ENCODE measurements at regions not wholly inside any gene's neighbourhood (a gene's known extent, or its start where the extent isn't known, plus 50 kb on each side); places are given as distances from the start of the nearest gene placed in this dataset.

DNA sequence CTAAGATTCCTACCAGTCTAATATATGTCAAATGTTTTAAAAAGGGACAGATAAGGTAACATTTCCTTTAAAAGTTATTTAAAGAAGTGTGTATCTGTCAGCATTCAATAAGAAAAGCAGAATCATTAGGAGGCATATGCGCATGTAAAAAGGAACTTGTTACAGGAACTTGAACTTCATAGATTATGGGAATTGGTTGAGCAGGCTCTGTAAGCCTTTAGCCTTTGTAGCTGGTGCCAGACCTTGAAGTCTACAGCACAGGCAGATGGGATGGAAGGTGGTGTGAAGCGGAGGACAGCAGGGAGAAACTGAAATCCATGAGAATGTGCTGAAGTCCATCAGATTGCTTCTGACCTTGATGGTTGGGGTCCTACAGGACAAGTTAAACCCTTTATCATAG lies 138.3 kb upstream of the ST6GAL2 start:
- no peak overlapping the region for H3K4me3 Mint-ChIP-seq
- H3K4me1 Mint-ChIP-seq (ENCODE audit: low read depth): no peaks in the 10 kb centered on the region
- TF ChIP-seq, protein P1, sequence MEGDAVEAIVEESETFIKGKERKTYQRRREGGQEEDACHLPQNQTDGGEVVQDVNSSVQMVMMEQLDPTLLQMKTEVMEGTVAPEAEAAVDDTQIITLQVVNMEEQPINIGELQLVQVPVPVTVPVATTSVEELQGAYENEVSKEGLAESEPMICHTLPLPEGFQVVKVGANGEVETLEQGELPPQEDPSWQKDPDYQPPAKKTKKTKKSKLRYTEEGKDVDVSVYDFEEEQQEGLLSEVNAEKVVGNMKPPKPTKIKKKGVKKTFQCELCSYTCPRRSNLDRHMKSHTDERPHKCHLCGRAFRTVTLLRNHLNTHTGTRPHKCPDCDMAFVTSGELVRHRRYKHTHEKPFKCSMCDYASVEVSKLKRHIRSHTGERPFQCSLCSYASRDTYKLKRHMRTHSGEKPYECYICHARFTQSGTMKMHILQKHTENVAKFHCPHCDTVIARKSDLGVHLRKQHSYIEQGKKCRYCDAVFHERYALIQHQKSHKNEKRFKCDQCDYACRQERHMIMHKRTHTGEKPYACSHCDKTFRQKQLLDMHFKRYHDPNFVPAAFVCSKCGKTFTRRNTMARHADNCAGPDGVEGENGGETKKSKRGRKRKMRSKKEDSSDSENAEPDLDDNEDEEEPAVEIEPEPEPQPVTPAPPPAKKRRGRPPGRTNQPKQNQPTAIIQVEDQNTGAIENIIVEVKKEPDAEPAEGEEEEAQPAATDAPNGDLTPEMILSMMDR (IDR thresholded peaks at IDR 0.05): no peak
- CTCF ChIA-PET: no interaction called here
- Histone ChIP-seq H3K9me3 (ENCODE audit: control insufficient read depth in 1 of 2, insufficient read depth in 1 of 2, low read length in 2 of 2) (no peaks in the 10 kb centered on the region), H3K27me3 (ENCODE audit: control insufficient read depth in 1 of 2, insufficient read depth in 2 of 2, low read length in 2 of 2) (no peaks in the 10 kb centered on the region), H3K27ac (ENCODE audit: low read depth in 1 of 2, low read length in 2 of 2) (no peak overlapping the region), H3K36me3 (ENCODE audit: insufficient read depth, low read length) (no peaks in the 10 kb centered on the region), H3K4me3 (ENCODE audit: low read length) (no peak overlapping the region), H3K4me1 (ENCODE audit: insufficient read depth, low read length) (no peaks in the 10 kb centered on the region)
- no peak overlapping the region for H3K27ac Mint-ChIP-seq
- no peaks in the 10 kb centered on the region for H3K27me3 Mint-ChIP-seq
- intact Hi-C loops (cut with DNase I, micrococcal nuclease): no loop called here
- ATAC-seq (ENCODE audit: poor library complexity) (no peak), DNase-seq (no peak)
- peaks cover 4% of the 10 kb centered on the region for H3K9me3 Mint-ChIP-seq
- no peaks in the 10 kb centered on the region for H3K36me3 Mint-ChIP-seq (ENCODE audit: low read depth)
- POLR2A ChIA-PET: no interaction called here

- no peak for ATAC-seq (ENCODE audit: poor library complexity)
- POLR2A ChIA-PET: no interaction called here
- H3K4me1 ChIP-seq (ENCODE audit: insufficient read depth, low read length): no peaks in the 10 kb centered on the region
- TF ChIP-seq, protein P1 (IDR thresholded peaks at IDR 0.05): no peak
- no peak overlapping the region for H3K4me3 ChIP-seq (ENCODE audit: low read length)
- intact Hi-C loops (cut with DNase I, micrococcal nuclease): no loop called here
- CTCF ChIA-PET: no interaction called here
- H3K27me3 Mint-ChIP-seq: no peaks in the 10 kb centered on the region
- no peak overlapping the region for H3K27ac Mint-ChIP-seq
- DNase-seq: no peak
- H3K9me3 ChIP-seq (ENCODE audit: control insufficient read depth in 1 of 2, insufficient read depth in 1 of 2, low read length in 2 of 2): no peaks in the 10 kb centered on the region
- no peaks in the 10 kb centered on the region for H3K36me3 Mint-ChIP-seq (ENCODE audit: low read depth)
- no peaks in the 10 kb centered on the region for H3K4me1 Mint-ChIP-seq (ENCODE audit: low read depth)
- no peaks in the 10 kb centered on the region for H3K36me3 ChIP-seq (ENCODE audit: insufficient read depth, low read length)
- no peak overlapping the region for H3K27ac ChIP-seq (ENCODE audit: low read depth in 1 of 2, low read length in 2 of 2)
- no peak overlapping the region for H3K4me3 Mint-ChIP-seq
- no peaks in the 10 kb centered on the region for H3K27me3 ChIP-seq (ENCODE audit: control insufficient read depth in 1 of 2, insufficient read depth in 2 of 2, low read length in 2 of 2)
- peaks cover 7% of the 10 kb centered on the region for H3K9me3 Mint-ChIP-seq
Measured at GRCh38 chr2:107025291-107025857, 139.4 kb upstream of the ST6GAL2 start.

GRCh38 chr2:107025869-107026380 lies 140.0 kb upstream of the ST6GAL2 start:
- Mint-ChIP-seq H3K27me3 (no peaks in the 10 kb centered on the region), H3K9me3 (peaks cover 7% of the 10 kb centered on the region), H3K4me3 (no peak overlapping the region), H3K4me1 (ENCODE audit: low read depth) (no peaks in the 10 kb centered on the region), H3K27ac (no peak overlapping the region), H3K36me3 (ENCODE audit: low read depth) (no peaks in the 10 kb centered on the region)
- intact Hi-C loops (cut with DNase I, micrococcal nuclease): no loop called here
- no peak for DNase-seq
- Histone ChIP-seq H3K36me3 (ENCODE audit: insufficient read depth, low read length) (no peaks in the 10 kb centered on the region), H3K27me3 (ENCODE audit: control insufficient read depth in 1 of 2, insufficient read depth in 2 of 2, low read length in 2 of 2) (no peaks in the 10 kb centered on the region), H3K9me3 (ENCODE audit: control insufficient read depth in 1 of 2, insufficient read depth in 1 of 2, low read length in 2 of 2) (no peaks in the 10 kb centered on the region), H3K4me1 (ENCODE audit: insufficient read depth, low read length) (no peaks in the 10 kb centered on the region), H3K27ac (ENCODE audit: low read depth in 1 of 2, low read length in 2 of 2) (no peak overlapping the region), H3K4me3 (ENCODE audit: low read length) (no peak overlapping the region)
- ChIA-PET CTCF (no interaction called here), POLR2A (no interaction called here)
- no peak for ATAC-seq (ENCODE audit: poor library complexity)
- TF ChIP-seq, protein P1 (IDR thresholded peaks at IDR 0.05): no peak
